KMS-11 (cell line): ENCODE measurements at regions not wholly inside any gene's neighbourhood (a gene's known extent, or its start where the extent isn't known, plus 50 kb on each side); places are given as distances from the start of the nearest gene placed in this dataset.

ENCODE experiments used
- H2AFZ ChIP-seq: fragments of 200-600 bp; sonication (generic); 2 replicates; pipeline ENCODE4 v1.6.1; 2016; ENCODE audit warnings: antibody characterized with exemption, mixed run types, low read depth
- H3K27ac ChIP-seq: fragments of 200-600 bp; sonication (generic); 2 replicates; pipeline ENCODE4 v1.6.1; 2016; ENCODE audit warnings: mild to moderate bottlenecking, mixed run types
- H3K27me3 ChIP-seq: fragments of 200-600 bp; sonication (generic); 2 replicates; pipeline ENCODE4 v1.6.1; 2017; ENCODE audit warnings: mild to moderate bottlenecking, low read depth, mixed run types, moderate library complexity; ENCODE audit not compliant: insufficient read depth
- H3K36me3 ChIP-seq: fragments of 200-600 bp; sonication (generic); 2 replicates; pipeline ENCODE4 v1.6.1; 2017; ENCODE audit warnings: mild to moderate bottlenecking, mixed run types; ENCODE audit not compliant: insufficient read depth
- H3K4me1 ChIP-seq: fragments of 200-600 bp; sonication (generic); 2 replicates; pipeline ENCODE4 v1.6.1; 2016; ENCODE audit warnings: mild to moderate bottlenecking, low read depth, mixed run types; ENCODE audit not compliant: poor library complexity, severe bottlenecking
- H3K4me2 ChIP-seq: fragments of 200-600 bp; sonication (generic); 2 replicates; pipeline ENCODE4 v1.7.0; 2016; ENCODE audit warnings: mild to moderate bottlenecking, mixed run types
- H3K4me3 ChIP-seq: fragments of 200-600 bp; sonication (generic); IDR thresholded peaks from 2 replicates; pipeline ENCODE4 v1.6.1; 2017; ENCODE audit warnings: low read depth, low read length, mixed read lengths; ENCODE audit not compliant: insufficient read depth
- H3K79me2 ChIP-seq: fragments of 200-600 bp; sonication (generic); 2 replicates; pipeline ENCODE4 v1.6.1; 2016; ENCODE audit warnings: low read depth, mixed run types; ENCODE audit not compliant: insufficient read depth
- H3K9ac ChIP-seq: fragments of 200-600 bp; sonication (generic); 2 replicates; pipeline ENCODE4 v1.6.1; 2016; ENCODE audit warnings: mild to moderate bottlenecking, mixed run types
- H4K20me1 ChIP-seq: fragments of 200-600 bp; sonication (generic); 2 replicates; pipeline ENCODE4 v1.6.1; 2016; ENCODE audit warnings: mild to moderate bottlenecking, mixed run types; ENCODE audit not compliant: insufficient read depth
- TF ChIP-seq, protein P1 (sequence below): fragments of 200-600 bp; sonication (generic); conservative IDR thresholded peaks from 2 replicates; pipeline ENCODE4 v1.6.1; 2017; ENCODE audit warnings: low read depth, mild to moderate bottlenecking, antibody characterized with exemption, low read length, moderate library complexity, mixed read lengths

DNA sequence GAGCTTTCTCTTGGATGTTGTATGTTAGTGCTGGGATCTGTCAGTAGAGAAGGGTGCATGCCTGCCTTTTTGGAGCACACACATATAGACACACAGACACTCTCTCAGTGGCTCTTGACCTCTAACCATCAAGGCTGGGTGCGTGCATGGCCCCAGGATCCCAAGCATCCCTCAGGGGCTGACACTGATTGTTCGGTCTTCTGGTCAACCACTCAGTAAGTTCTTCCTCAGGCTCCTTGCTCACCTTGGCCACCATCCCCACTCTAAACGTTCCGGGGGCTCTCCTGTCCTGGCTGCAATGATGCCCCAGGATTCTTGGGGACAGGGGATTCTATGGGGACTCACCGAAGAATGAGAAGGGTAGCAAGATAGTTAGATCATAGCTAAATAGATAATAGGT lies 179.6 kb downstream of the SHOX start:
- Histone ChIP-seq H3K4me3 (no peak overlapping the region), H3K4me2 (no peak overlapping the region), H3K27ac (no peak overlapping the region), H3K9ac (no peak overlapping the region), H2AFZ (no peak overlapping the region), H3K79me2 (no peaks in the 10 kb centered on the region), H4K20me1 (no peaks in the 10 kb centered on the region), H3K36me3 (no peaks in the 10 kb centered on the region), H3K4me1 (no peaks in the 10 kb centered on the region), H3K27me3 (no peaks in the 10 kb centered on the region)
- TF ChIP-seq, protein P1, sequence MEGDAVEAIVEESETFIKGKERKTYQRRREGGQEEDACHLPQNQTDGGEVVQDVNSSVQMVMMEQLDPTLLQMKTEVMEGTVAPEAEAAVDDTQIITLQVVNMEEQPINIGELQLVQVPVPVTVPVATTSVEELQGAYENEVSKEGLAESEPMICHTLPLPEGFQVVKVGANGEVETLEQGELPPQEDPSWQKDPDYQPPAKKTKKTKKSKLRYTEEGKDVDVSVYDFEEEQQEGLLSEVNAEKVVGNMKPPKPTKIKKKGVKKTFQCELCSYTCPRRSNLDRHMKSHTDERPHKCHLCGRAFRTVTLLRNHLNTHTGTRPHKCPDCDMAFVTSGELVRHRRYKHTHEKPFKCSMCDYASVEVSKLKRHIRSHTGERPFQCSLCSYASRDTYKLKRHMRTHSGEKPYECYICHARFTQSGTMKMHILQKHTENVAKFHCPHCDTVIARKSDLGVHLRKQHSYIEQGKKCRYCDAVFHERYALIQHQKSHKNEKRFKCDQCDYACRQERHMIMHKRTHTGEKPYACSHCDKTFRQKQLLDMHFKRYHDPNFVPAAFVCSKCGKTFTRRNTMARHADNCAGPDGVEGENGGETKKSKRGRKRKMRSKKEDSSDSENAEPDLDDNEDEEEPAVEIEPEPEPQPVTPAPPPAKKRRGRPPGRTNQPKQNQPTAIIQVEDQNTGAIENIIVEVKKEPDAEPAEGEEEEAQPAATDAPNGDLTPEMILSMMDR = no peak

DNA sequence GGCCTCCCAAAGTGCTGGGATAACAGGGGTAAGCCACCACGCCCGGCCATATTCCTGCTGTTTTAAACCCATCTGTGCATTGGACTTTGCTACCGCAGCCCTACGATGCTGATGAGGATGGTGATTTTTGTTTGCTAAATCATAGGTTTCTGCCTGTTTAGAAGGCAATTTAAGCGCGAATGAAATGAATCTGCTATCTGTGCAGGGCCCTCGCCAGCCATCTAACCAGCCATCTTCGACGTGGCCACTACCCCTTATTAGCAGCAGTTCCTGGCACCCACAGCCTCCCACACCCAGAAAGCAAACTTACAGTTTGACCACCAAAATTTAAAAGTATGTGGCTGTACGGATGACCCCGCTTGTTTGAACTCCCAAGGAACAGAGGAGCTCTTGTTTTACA lies 178.5 kb downstream of the SHOX start:
- Histone ChIP-seq H3K4me2 (no peak overlapping the region), H3K79me2 (no peaks in the 10 kb centered on the region), H3K36me3 (no peaks in the 10 kb centered on the region), H3K4me3 (no peak overlapping the region), H3K4me1 (no peaks in the 10 kb centered on the region), H3K27me3 (no peaks in the 10 kb centered on the region), H3K9ac (no peak overlapping the region), H4K20me1 (no peaks in the 10 kb centered on the region), H3K27ac (no peak overlapping the region), H2AFZ (no peak overlapping the region)
- TF ChIP-seq, protein P1 = no peak

DNA sequence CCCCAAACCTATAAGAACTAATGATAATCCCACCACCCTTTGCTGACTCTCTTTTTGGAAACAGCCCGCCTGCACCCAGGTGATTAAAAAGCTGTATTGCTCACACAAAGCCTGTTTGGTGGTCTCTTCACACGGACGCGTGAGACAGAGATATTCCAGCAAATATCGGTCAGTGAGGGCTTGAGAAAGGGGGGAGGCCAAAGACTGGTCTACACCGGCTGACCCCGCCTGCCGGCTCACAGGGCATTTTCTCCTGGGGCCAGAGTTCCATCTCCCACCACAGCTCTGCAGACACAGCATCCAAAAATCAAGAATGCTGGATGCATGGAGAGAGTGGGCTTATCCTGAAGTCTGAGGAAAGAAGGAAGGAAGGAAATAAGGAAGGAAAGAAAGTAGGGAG lies 176.0 kb downstream of the SHOX start:
- no peaks in the 10 kb centered on the region for H4K20me1 ChIP-seq
- H3K4me3 ChIP-seq = no peak overlapping the region
- H3K36me3 ChIP-seq = no peaks in the 10 kb centered on the region
- H3K27ac ChIP-seq = no peak overlapping the region
- TF ChIP-seq, protein P1 = no peak
- H3K79me2 ChIP-seq = no peaks in the 10 kb centered on the region
- no peak overlapping the region for H2AFZ ChIP-seq
- H3K9ac ChIP-seq = no peak overlapping the region
- H3K27me3 ChIP-seq = no peaks in the 10 kb centered on the region
- no peaks in the 10 kb centered on the region for H3K4me1 ChIP-seq
- no peak overlapping the region for H3K4me2 ChIP-seq

DNA sequence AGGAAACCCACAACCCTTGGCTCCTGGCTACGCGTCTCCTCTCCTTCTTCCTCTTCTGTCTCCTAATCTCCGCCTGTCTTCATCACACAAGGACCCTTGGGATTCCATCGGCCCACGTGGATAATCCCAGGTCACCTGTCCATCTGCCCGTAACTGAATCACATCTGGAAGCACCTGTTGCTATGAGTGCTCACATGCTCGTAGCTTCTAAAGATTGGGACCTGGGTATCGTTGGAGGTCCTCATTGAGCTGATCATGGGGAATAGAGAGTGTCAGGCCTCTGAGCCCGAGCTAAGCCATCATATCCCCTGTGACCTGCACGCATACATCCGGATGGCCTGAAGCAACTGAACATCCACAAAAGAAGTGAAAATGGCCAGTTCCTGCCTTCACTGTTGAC lies 175.4 kb downstream of the SHOX start:
- Histone ChIP-seq H3K4me2 (no peak overlapping the region), H3K4me3 (no peak overlapping the region), H3K4me1 (no peaks in the 10 kb centered on the region), H2AFZ (no peak overlapping the region), H3K27ac (no peak overlapping the region), H3K9ac (no peak overlapping the region), H3K79me2 (no peaks in the 10 kb centered on the region), H3K27me3 (no peaks in the 10 kb centered on the region), H3K36me3 (no peaks in the 10 kb centered on the region), H4K20me1 (no peaks in the 10 kb centered on the region)
- TF ChIP-seq, protein P1 = no peak
